Peyer's patch (tissue), 4 donors: ENCODE measurements at regions not wholly inside any gene's neighbourhood (a gene's known extent, or its start where the extent isn't known, plus 50 kb on each side); places are given as distances from the start of the nearest gene placed in this dataset.

Experiments
- POLR2A ChIP-seq, 2 donors: fragments of 450-650 bp; IDR thresholded peaks; one replicate each; pipeline ENCODE4 v1.5.1; 2017; ENCODE audit warnings: antibody characterized with exemption in 2 of 2, mild to moderate bottlenecking in 2 of 2, moderate library complexity in 2 of 2
- TF ChIP-seq, protein P1 (sequence below), 6 experiments: fragments of 450-650 bp in 4 of 6; fragments of 200-600 bp in 2 of 6; sonication (generic) in 1 of 6; IDR thresholded peaks; one replicate each; pipeline ENCODE4 v1.5.1; 2017 to 2019; ENCODE audit warnings: antibody characterized with exemption in 6 of 6, mild to moderate bottlenecking in 3 of 6, moderate library complexity in 1 of 6

DNA sequence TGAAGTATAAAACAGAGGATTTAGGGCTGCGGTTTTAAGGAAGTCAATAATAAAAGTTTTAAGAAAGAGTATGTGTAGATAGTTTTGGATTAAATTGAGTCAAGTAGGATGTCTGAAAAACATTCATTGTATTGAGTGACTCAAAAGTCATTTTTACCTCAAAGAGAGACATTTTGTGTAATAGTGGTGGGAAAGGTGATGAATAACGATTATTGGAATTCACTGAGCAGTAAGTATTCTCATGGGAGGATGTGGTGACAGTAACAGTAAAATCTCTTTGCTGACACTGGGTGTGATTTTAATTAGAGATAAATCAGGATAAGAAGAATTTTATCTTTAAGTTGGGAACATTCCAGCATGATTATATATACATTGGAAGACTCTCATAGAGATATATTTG lies 233.6 kb downstream of the PDHA2 start:
- TF ChIP-seq, protein P1, sequence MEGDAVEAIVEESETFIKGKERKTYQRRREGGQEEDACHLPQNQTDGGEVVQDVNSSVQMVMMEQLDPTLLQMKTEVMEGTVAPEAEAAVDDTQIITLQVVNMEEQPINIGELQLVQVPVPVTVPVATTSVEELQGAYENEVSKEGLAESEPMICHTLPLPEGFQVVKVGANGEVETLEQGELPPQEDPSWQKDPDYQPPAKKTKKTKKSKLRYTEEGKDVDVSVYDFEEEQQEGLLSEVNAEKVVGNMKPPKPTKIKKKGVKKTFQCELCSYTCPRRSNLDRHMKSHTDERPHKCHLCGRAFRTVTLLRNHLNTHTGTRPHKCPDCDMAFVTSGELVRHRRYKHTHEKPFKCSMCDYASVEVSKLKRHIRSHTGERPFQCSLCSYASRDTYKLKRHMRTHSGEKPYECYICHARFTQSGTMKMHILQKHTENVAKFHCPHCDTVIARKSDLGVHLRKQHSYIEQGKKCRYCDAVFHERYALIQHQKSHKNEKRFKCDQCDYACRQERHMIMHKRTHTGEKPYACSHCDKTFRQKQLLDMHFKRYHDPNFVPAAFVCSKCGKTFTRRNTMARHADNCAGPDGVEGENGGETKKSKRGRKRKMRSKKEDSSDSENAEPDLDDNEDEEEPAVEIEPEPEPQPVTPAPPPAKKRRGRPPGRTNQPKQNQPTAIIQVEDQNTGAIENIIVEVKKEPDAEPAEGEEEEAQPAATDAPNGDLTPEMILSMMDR (IDR thresholded peaks at IDR 0.05): no peak
- no peak for TF ChIP-seq POLR2A (IDR thresholded peaks at IDR 0.05)
